ENCODE measurements at regions not wholly inside any gene's neighbourhood (a gene's known extent, or its start where the extent isn't known, plus 50 kb on each side); places are given as distances from the start of the nearest gene placed in this dataset.

DNA sequence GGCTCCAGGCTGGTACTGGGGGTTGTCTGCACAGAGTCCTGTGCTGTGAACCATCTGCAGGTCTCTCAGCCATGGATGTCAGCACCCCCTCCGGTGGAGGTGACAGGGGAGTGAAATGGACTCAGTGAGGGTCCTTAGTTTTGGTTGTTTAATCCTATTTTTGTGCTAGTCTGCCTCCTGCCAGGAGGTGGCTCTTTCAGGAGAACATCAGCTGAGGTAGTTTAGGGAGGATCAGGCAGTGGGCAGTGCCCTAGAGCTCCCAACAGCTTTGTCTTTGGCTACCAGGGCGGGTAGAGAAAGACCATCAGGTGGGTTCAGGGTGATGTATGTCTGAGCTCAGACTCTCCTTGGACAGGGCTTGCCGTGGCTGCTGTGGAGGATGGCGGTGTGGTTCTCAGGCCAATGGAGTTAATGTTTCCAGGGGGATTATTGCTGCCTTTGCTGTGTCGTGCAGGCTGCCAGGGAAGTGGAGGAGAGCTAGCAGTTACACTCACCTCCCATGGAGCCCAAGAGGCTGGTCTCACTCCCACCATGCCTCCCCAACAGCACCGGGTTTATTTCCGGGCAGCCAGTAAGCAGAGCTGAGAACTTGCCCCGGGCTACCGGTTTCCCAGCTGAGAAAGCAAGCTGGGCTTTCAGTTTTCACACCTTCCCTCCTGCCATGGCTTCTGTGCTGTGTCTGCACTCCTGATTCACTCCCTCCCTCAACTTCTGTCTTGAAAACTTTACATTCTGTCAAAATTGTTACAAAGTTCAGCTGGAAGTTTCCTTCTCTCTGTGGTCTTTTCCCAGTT lies 563.4 kb downstream of the XIRP2 start:
- Histone ChIP-seq H3K36me3 (no peaks in the 10 kb centered on the region), H3K9me3 (peaks cover 0 to 12% of the 10 kb centered on the region in 2 donors), H3K4me3 (no peak overlapping the region), H3K4me1 (no peaks in the 10 kb centered on the region), H3K27ac (no peak overlapping the region), H3K27me3 (no peaks in the 10 kb centered on the region)
- DNase-seq (ENCODE audit: low spot score in 2 of 2), result no peak
- intact Hi-C loops (cut with DNase I), result no loop called here
- TF ChIP-seq CTCF (IDR thresholded peaks at IDR 0.05), result no peak

- H3K36me3 ChIP-seq, result no peaks in the 10 kb centered on the region
- intact Hi-C loops (cut with DNase I), result no loop called here
- peaks cover 0 to 12% of the 10 kb centered on the region in 2 donors for H3K9me3 ChIP-seq
- no peak overlapping the region for H3K27ac ChIP-seq
- H3K27me3 ChIP-seq, result no peaks in the 10 kb centered on the region
- no peak for TF ChIP-seq CTCF (IDR thresholded peaks at IDR 0.05)
- H3K4me3 ChIP-seq, result no peak overlapping the region
- DNase-seq (ENCODE audit: low spot score in 2 of 2), result no peak
- no peaks in the 10 kb centered on the region for H3K4me1 ChIP-seq
These were observed 562.1 kb downstream of the XIRP2 start for GRCh38 chr2:167450364-167450763.

DNA sequence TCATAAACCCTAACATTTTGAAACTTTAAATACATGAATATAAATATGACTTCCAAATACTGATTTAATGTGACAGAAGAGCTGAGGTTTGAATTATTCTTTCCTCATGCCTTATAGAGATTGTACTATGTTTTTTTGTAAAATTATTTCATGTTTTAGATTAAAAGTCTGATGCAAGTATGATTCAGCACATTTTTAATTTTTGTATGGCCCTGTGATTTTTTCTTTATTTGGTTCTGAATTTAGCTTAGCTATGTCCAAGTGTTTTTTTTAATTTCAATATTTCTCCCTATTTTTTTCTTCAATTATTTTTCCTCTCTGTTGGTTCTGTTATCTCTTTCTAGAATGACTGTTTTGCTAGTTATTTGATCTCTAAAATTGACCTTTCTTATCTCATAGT lies 552.1 kb downstream of the XIRP2 start:
- TF ChIP-seq CTCF (IDR thresholded peaks at IDR 0.05), result no peak
- DNase-seq (ENCODE audit: low spot score in 2 of 2), result no peak
- H3K4me1 ChIP-seq, result no peaks in the 10 kb centered on the region
- no peak overlapping the region for H3K27ac ChIP-seq
- no peaks in the 10 kb centered on the region for H3K27me3 ChIP-seq
- H3K36me3 ChIP-seq, result no peaks in the 10 kb centered on the region
- no peaks in the 10 kb centered on the region for H3K9me3 ChIP-seq
- intact Hi-C loops (cut with DNase I), result no loop called here
- H3K4me3 ChIP-seq, result no peak overlapping the region

GRCh38 chr2:167438206-167438605 lies 549.9 kb downstream of the XIRP2 start:
- no peak for DNase-seq (ENCODE audit: low spot score in 2 of 2)
- H3K27ac ChIP-seq, result no peak overlapping the region
- intact Hi-C loops (cut with DNase I), result no loop called here
- TF ChIP-seq CTCF (IDR thresholded peaks at IDR 0.05), result no peak
- H3K9me3 ChIP-seq, result no peaks in the 10 kb centered on the region
- no peaks in the 10 kb centered on the region for H3K27me3 ChIP-seq
- no peaks in the 10 kb centered on the region for H3K4me1 ChIP-seq
- no peak overlapping the region for H3K4me3 ChIP-seq
- no peaks in the 10 kb centered on the region for H3K36me3 ChIP-seq

DNA sequence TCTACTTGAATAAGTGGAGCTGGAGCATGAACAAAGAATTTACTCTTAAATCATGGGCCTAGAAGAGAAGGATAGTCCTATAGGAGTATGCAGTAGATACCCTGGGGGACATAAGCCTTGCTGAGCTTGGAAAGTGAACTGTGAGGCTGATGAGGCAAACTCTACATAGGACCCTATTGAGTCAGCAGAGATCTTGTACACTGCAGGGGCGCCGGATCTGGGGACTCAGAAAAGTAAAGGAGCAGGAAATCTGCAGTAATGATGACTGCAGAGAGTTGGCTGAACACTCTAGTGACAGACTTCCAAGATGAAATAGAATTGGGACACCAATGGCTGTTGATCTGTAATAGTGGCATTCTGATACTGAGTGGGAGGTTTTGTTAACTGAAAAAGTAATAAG lies 543.7 kb downstream of the XIRP2 start:
- TF ChIP-seq CTCF (IDR thresholded peaks at IDR 0.05), result no peak
- no peak overlapping the region for H3K27ac ChIP-seq
- no peaks in the 10 kb centered on the region for H3K36me3 ChIP-seq
- intact Hi-C loops (cut with DNase I), result no loop called here
- no peak overlapping the region for H3K4me3 ChIP-seq
- H3K27me3 ChIP-seq, result no peaks in the 10 kb centered on the region
- DNase-seq (ENCODE audit: low spot score in 2 of 2), result no peak
- no peaks in the 10 kb centered on the region for H3K4me1 ChIP-seq
- no peaks in the 10 kb centered on the region for H3K9me3 ChIP-seq
